Activated T-helper 1 cell treated with anti-CD3 and anti-CD28 coated beads, Interleukin-2, amount 50 U/mL, for 16 hours (primary cell): ENCODE measurements at regions not wholly inside any gene's neighbourhood (a gene's known extent, or its start where the extent isn't known, plus 50 kb on each side); places are given as distances from the start of the nearest gene placed in this dataset.

Experiments
- DNase-seq, 2 donors: peaks; one replicate each; pipeline ENCODE4 v3.0.0-alpha.2; 2020; ENCODE audit warnings: low read depth in 1 of 2, low spot score in 1 of 2

DNA sequence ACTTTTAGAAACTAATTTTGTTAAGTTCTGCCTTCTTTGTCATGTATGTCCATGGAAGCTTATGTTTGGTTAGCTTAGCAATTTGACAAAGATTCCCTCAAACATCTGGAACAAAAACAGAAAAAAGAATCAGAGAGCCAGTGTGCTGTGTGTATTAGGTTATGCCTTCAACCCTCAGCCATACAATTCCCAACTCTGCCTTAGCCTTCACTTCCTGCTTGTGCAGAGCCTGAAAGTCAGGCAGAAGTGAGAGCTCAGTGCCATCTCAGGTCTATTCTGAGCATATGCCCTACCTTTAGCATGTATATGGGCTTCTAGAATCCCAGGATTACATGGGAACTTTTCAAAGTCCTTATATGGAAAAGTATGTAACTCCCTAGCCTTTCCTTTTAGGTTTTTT is 58.2 kb upstream of the STOX2 start:
- DNase-seq: no peak

GRCh38 chr4:183848805-183849204 is 56.3 kb upstream of the STOX2 start:
- no peak for DNase-seq

DNA sequence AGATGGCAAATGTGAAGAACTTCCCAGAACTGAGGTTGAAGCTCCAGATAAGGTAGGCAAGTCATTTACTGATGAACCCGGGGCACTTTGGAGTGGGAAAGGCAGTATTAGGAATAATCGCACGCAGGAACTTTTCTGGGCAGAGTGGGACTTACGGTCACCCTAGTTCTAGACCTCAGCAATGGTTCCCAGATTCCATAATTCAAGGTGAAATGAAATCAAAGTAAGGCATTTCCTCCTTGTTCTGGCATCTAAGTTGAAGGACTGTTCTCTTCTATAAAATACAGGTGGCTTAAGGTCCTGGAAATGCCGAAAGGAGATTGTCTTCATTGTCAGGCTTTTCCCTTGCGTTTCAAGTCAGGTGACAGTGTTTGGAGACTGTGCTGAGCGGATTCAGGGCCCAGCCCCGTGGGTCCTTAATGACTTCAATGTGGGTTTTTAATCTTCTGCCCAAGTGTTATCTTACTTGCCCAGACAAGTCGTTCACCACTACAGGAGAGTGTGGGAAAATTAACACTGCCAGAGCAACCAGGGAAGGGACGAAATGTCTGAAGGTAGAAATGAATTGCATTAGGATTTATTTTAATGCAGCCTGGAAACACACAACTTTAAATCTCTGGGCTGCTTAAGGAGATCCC is 52.1 kb upstream of the STOX2 start:
- DNase-seq: no peak

GRCh38 chr4:183853548-183853940 is 51.6 kb upstream of the STOX2 start:
- no peak for DNase-seq
